C4-2B (cell line): ENCODE measurements at regions not wholly inside any gene's neighbourhood (a gene's known extent, or its start where the extent isn't known, plus 50 kb on each side); places are given as distances from the start of the nearest gene placed in this dataset.

Experiments used
- H3K27ac ChIP-seq: fragments of 450-650 bp; 2 replicates; pipeline ENCODE4 v1.5.1; 2017
- ZFX ChIP-seq: fragments of 450-650 bp; IDR thresholded peaks from 2 replicates; pipeline ENCODE4 v1.6.1; 2017
- TF ChIP-seq, protein P1 (sequence below): fragments of 450-650 bp; conservative IDR thresholded peaks from 2 replicates; pipeline ENCODE4 v1.5.1; 2017; ENCODE audit warnings: mild to moderate bottlenecking

DNA sequence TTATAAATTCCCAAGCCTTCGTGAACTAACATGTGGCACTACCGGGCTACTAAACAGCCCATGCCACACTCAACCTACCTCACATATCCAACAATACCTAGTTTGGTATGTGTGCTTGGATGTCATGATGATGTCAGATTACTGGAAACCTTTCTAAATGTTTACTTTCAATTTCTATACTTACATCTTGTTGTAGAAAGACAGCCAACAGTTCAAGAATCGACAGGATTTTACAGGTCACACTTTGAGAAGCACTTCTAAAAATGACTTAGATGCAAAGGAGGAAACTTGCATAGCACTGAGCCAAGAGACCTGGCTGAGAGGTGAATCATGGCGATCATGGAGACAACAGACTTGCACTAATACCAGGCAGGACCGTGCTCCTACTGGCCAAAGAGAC lies 209.9 kb downstream of the COL4A1 start:
- TF ChIP-seq, protein P1, sequence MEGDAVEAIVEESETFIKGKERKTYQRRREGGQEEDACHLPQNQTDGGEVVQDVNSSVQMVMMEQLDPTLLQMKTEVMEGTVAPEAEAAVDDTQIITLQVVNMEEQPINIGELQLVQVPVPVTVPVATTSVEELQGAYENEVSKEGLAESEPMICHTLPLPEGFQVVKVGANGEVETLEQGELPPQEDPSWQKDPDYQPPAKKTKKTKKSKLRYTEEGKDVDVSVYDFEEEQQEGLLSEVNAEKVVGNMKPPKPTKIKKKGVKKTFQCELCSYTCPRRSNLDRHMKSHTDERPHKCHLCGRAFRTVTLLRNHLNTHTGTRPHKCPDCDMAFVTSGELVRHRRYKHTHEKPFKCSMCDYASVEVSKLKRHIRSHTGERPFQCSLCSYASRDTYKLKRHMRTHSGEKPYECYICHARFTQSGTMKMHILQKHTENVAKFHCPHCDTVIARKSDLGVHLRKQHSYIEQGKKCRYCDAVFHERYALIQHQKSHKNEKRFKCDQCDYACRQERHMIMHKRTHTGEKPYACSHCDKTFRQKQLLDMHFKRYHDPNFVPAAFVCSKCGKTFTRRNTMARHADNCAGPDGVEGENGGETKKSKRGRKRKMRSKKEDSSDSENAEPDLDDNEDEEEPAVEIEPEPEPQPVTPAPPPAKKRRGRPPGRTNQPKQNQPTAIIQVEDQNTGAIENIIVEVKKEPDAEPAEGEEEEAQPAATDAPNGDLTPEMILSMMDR: no peak
- TF ChIP-seq ZFX: no peak
- H3K27ac ChIP-seq: no peak overlapping the region

DNA sequence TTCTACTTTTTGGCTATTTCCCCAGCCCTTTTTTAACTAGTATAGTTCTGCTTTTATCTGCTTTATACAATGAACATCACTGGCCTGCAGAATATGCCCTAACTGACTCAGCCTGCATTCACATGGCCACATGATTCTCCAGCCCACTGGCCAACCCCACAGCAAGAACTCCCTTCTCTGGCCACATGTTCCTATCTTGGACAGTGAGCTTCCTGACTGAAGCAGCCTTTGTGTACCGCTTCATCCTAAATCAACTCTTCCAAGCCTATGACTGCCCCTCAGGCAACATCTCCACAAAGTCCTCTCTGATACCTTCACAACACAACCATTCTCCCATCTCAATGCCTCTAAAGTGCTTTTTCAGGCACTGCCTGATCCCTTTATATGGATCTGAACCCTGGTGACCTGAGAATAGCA lies 214.1 kb downstream of the COL4A1 start:
- TF ChIP-seq, protein P1: no peak
- no peak for TF ChIP-seq ZFX
- H3K27ac ChIP-seq: no peak overlapping the region

DNA sequence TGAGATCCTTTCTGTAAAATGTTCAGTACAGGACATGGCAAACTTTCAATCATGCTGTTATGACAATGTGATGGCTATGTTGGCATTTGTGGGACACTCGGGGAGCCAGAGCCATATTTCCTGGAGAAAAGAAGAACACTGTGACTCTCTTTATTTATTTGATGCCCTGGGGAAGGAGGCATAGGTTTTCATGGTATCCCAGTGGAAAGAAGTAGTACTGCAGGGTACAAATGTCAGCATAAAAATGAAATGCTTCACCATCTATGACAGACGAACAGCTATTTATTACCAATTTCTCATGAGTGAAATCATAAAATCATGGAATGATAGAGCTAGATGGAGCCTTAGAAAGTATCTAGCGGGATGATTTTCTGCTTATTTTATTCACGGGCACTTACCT lies 217.1 kb downstream of the COL4A1 start:
- TF ChIP-seq, protein P1: peak; percentile 57
- no peak for TF ChIP-seq ZFX
- H3K27ac ChIP-seq: no peak overlapping the region

DNA sequence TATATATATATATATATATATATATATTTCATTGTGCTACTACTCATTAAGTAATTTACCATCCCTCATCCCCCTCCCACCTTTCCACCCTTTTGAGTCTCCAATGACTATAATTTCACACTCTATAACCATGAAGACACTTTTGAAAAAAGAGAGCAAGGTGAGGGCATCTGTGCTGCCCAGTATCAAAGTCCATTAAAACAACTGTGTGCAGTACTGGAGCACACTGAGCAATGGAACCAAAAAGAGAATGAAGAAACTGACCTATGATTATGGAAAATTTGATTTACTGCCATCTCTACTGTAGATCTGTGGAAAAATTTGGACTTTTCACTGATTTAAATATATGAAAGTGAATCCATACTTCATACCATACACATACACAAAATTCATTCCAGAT lies 217.9 kb downstream of the COL4A1 start:
- H3K27ac ChIP-seq: no peak overlapping the region
- TF ChIP-seq, protein P1: no peak
- TF ChIP-seq ZFX: no peak

DNA sequence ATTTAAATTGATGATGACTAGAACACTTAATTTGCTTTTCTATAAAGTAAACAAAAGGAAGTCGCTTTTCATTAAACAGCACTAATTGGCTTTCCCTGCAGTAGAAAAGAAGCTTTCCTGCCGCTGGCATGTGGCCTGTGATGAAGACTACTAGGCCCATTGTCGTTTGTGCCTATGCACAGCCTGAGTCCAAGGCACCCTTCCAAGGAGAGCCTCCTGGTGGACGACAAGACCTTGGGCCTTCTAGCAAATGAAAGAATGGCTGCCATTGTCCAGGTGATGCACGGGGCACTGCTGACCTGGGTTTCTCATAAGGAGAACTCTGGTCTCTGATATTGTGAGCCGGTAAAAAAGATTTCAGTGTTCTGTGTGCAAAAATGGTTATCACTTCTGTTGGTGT lies 233.0 kb downstream of the COL4A1 start:
- TF ChIP-seq, protein P1: 0 out of 2 replicates have a peak, but pooled peaks have one; percentile 16
- no peak for TF ChIP-seq ZFX
- no peak overlapping the region for H3K27ac ChIP-seq

DNA sequence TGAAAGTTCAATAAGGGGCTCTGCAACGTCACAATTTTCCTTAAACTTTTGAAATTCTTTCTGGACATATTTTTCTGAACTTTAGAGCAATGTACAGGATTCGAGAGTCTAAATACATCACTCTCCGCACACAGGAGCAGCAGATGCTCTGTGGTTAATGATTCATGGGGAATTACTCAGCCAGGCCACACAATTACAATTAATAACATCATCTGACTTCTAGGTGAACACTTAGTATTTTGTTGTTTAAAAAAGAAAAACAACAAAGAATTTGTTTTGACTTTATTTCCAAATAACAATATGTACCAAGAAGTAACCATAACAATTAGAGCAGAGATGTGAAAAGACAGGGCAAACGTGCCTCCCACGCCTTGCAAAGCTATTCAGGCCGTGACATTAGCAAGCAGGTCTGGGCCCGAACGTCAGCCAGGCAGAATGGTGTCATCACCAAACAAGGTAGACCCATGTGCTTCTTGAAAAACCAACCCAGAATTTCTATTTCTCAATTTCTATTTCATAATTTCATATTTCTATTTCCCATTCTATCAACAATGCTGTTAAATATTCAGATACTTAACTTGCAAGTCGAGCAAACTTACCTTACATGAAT lies 236.3 kb downstream of the COL4A1 start:
- TF ChIP-seq, protein P1: no peak
- TF ChIP-seq ZFX: no peak

DNA sequence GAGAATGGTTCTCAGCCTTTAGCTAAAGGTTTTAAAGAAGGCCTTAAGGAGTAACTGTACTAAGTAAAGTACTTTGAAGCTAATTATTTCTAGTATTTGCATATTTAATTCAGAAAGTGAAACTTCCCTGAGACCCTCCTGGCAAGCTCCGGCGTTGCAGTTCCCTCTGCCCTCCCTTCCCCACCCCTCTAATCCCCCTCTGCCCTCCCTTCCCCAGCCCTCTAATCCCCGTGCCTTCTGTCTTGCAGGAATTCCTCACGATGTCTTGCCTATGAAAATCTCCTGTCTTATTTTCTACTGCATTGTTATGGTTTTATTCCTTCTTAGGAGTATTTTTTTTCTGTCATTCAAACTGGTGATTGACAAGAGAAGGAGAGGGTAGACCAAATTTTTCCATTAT lies 236.9 kb downstream of the COL4A1 start:
- TF ChIP-seq ZFX: no peak
- TF ChIP-seq, protein P1: no peak
- no peak overlapping the region for H3K27ac ChIP-seq

More for the DNA sequence above, 236.3 kb downstream of the COL4A1 start:
- no peak overlapping the region for H3K27ac ChIP-seq
